CD14-positive monocyte (primary cell): ENCODE measurements at regions not wholly inside any gene's neighbourhood (a gene's known extent, or its start where the extent isn't known, plus 50 kb on each side); places are given as distances from the start of the nearest gene placed in this dataset.
A peak's percentile ranks its signal among the peaks of the same experiment; 100 is the strongest.

ENCODE experiments used
- DNase-seq, 3 donors: peaks; one replicate each; pipeline ENCODE4 v3.0.0-alpha.2; 2011 to 2022
- H2AFZ ChIP-seq: 2 replicates; pipeline ENCODE4 v1.6.0; 2012; ENCODE audit warnings: mild to moderate bottlenecking, low read depth, low read length, inconsistent platforms; ENCODE audit not compliant: insufficient read depth, poor library complexity, severe bottlenecking
- H3K27ac ChIP-seq, 2 donors: 1 replicate in 1 of 2; 2 replicates in 1 of 2; pipeline ENCODE4 v1.5.1; 2012 to 2013; ENCODE audit warnings: low read length in 2 of 2, control low read depth in 1 of 2, inconsistent platforms in 1 of 2, low read depth in 1 of 2, mild to moderate bottlenecking in 1 of 2
- H3K27me3 ChIP-seq, 2 donors: one replicate each; pipeline versions ENCODE4 v1.6.0 to v1.6.1; 2011 to 2013; ENCODE audit warnings: low read length in 2 of 2; ENCODE audit not compliant: control insufficient read depth in 2 of 2, insufficient read depth in 2 of 2
- H3K36me3 ChIP-seq, 2 donors: replicated peaks in 1 of 2; 1 replicate in 1 of 2; 2 replicates in 1 of 2; pipeline versions ENCODE4 v1.5.1 to v1.6.1; 2012 to 2013; ENCODE audit warnings: low read length in 2 of 2, control low read depth in 1 of 2, inconsistent platforms in 1 of 2, mild to moderate bottlenecking in 1 of 2; ENCODE audit not compliant: insufficient read depth in 2 of 2, control insufficient read depth in 1 of 2
- H3K4me1 ChIP-seq, 2 donors: 1 replicate in 1 of 2; 2 replicates in 1 of 2; pipeline versions ENCODE4 v1.5.1 to v1.6.1; 2012 to 2013; ENCODE audit warnings: low read length in 2 of 2, control low read depth in 1 of 2, inconsistent platforms in 1 of 2, mild to moderate bottlenecking in 1 of 2, moderate library complexity in 1 of 2; ENCODE audit not compliant: insufficient read depth in 2 of 2, control insufficient read depth in 1 of 2
- H3K4me2 ChIP-seq: replicated peaks from 2 replicates; pipeline ENCODE3; 2012; ENCODE audit warnings: low read length, moderate library complexity, mild to moderate bottlenecking; ENCODE audit not compliant: poor library complexity, severe bottlenecking; ENCODE audit errors: extremely low read depth
- H3K4me3 ChIP-seq, 3 experiments: fragments of 200-600 bp in 1 of 3; sonication (generic) in 1 of 3; replicated peaks in 1 of 3; 1 replicate in 2 of 3; 2 replicates in 1 of 3; pipeline ENCODE4 v1.5.1; 2011 to 2013; ENCODE audit warnings: low read length in 3 of 3, mild to moderate bottlenecking in 3 of 3, control low read depth in 2 of 3, low read depth in 2 of 3, inconsistent platforms in 1 of 3, moderate library complexity in 1 of 3
- H3K79me2 ChIP-seq: 2 replicates; pipeline ENCODE4 v1.6.0; 2012; ENCODE audit warnings: mild to moderate bottlenecking, control low read depth, inconsistent platforms, low read length, moderate library complexity; ENCODE audit not compliant: insufficient read depth
- H3K9ac ChIP-seq: 2 replicates; pipeline ENCODE4 v1.6.0; 2017; ENCODE audit warnings: low read length, mild to moderate bottlenecking; ENCODE audit not compliant: insufficient read depth, poor library complexity, severe bottlenecking
- H3K9me3 ChIP-seq, 2 donors: replicated peaks in 1 of 2; 1 replicate in 1 of 2; 2 replicates in 1 of 2; pipeline versions ENCODE4 v1.5.1 to v1.6.1; 2012 to 2013; ENCODE audit warnings: low read length in 2 of 2, control low read depth in 1 of 2; ENCODE audit not compliant: control insufficient read depth in 1 of 2, insufficient read depth in 1 of 2
- H4K20me1 ChIP-seq: 2 replicates; pipeline ENCODE4 v1.6.0; 2012; ENCODE audit warnings: mild to moderate bottlenecking, low read length, control low read depth, moderate library complexity; ENCODE audit not compliant: insufficient read depth
- H3K27ac Mint-ChIP-seq, 7 donors: one replicate each; pipeline ENCODE4 v1.8.0; 2020; ENCODE audit warnings: mild to moderate bottlenecking in 7 of 7, mixed read lengths in 7 of 7, moderate library complexity in 6 of 7, inconsistent platforms in 2 of 7
- H3K27me3 Mint-ChIP-seq, 3 donors: one replicate each; pipeline ENCODE4 v1.8.0; 2021 to 2022; ENCODE audit warnings: low read depth in 3 of 3, mild to moderate bottlenecking in 3 of 3, mixed read lengths in 3 of 3, moderate library complexity in 3 of 3, inconsistent platforms in 1 of 3
- H3K36me3 Mint-ChIP-seq, 2 donors: one replicate each; pipeline ENCODE4 v1.8.0; 2020; ENCODE audit warnings: mixed read lengths in 2 of 2, inconsistent platforms in 1 of 2, mild to moderate bottlenecking in 1 of 2
- H3K4me1 Mint-ChIP-seq: one replicate; pipeline ENCODE4 v1.8.0; 2020; ENCODE audit warnings: mild to moderate bottlenecking, mixed read lengths
- H3K4me3 Mint-ChIP-seq, 2 donors: one replicate each; pipeline ENCODE4 v1.8.0; 2020; ENCODE audit warnings: mild to moderate bottlenecking in 2 of 2, mixed read lengths in 2 of 2, moderate library complexity in 1 of 2
- H3K9me3 Mint-ChIP-seq, 7 donors: one replicate each; pipeline ENCODE4 v1.8.0; 2020 to 2022; ENCODE audit warnings: mixed read lengths in 7 of 7, mild to moderate bottlenecking in 6 of 7, moderate library complexity in 6 of 7, inconsistent platforms in 2 of 7
- WGBS: methylation state at CpG from one replicate; pipeline ENCODE4 v1.1.5; 2013; ENCODE audit warnings: missing lambda C conversion rate; ENCODE audit not compliant: insufficient coverage; 5-methylcytosine and 5-hydroxymethylcytosine counted together
- intact Hi-C, 2 donors: fragments of 100-400 bp; cut with micrococcal nuclease; formaldehyde crosslinking; loops; one replicate each; pipeline versions ENCODE4 v1.15.0 to v1.15.1; 2023
- TF ChIP-seq, protein P1 (sequence below): fragments of 200-600 bp; IDR thresholded peaks from one replicate; pipeline ENCODE4 v1.8.0; 2022; ENCODE audit warnings: antibody characterized with exemption, mild to moderate bottlenecking

DNA sequence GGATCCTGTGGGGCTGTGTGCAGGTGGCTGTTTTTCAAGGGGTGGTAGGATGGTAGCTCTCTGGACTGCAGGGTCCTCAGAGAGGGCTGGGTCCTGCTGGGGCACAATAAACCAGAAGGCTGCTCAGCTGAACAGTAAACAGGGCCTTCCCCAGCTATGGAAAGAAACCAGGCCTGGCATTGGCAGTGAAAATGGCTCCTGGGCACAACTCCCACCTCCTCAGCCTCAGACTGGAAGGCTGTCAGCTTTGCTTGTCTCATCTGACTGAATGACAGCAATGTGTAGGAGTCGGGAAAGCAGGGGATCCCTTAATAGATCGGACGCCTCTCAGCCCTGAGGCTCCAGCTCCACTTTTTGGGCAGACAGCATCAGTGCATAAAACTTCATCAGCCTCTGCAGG is 59.8 kb upstream of the NLRP1 start:
- Histone ChIP-seq H4K20me1 (no peaks in the 10 kb centered on the region), H3K4me3 (no peak overlapping the region), H3K9ac (no peak overlapping the region), H3K4me2 (no peak overlapping the region), H3K9me3 (no peaks in the 10 kb centered on the region), H2AFZ (no peak overlapping the region), H3K27me3 (no peaks in the 10 kb centered on the region), H3K4me1 (no peaks in the 10 kb centered on the region), H3K27ac (no peak overlapping the region), H3K79me2 (no peaks in the 10 kb centered on the region), H3K36me3 (no peaks in the 10 kb centered on the region)
- H3K27ac Mint-ChIP-seq: peak overlapping the region in 1 of 7 donors; percentile 16
- H3K4me1 Mint-ChIP-seq: no peaks in the 10 kb centered on the region
- no peak overlapping the region for H3K4me3 Mint-ChIP-seq
- intact Hi-C loops: no loop called here
- peaks cover 10 to 25% (median 25%) of the 10 kb centered on the region in 3 donors for H3K27me3 Mint-ChIP-seq
- WGBS: 100% methylated on average over 2 of the region's 3 CpGs
- DNase-seq: no peak
- H3K9me3 Mint-ChIP-seq: peaks cover 0 to 2% (median 0%) of the 10 kb centered on the region in 7 donors
- no peaks in the 10 kb centered on the region for H3K36me3 Mint-ChIP-seq
- TF ChIP-seq, protein P1, sequence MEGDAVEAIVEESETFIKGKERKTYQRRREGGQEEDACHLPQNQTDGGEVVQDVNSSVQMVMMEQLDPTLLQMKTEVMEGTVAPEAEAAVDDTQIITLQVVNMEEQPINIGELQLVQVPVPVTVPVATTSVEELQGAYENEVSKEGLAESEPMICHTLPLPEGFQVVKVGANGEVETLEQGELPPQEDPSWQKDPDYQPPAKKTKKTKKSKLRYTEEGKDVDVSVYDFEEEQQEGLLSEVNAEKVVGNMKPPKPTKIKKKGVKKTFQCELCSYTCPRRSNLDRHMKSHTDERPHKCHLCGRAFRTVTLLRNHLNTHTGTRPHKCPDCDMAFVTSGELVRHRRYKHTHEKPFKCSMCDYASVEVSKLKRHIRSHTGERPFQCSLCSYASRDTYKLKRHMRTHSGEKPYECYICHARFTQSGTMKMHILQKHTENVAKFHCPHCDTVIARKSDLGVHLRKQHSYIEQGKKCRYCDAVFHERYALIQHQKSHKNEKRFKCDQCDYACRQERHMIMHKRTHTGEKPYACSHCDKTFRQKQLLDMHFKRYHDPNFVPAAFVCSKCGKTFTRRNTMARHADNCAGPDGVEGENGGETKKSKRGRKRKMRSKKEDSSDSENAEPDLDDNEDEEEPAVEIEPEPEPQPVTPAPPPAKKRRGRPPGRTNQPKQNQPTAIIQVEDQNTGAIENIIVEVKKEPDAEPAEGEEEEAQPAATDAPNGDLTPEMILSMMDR: no peak

DNA sequence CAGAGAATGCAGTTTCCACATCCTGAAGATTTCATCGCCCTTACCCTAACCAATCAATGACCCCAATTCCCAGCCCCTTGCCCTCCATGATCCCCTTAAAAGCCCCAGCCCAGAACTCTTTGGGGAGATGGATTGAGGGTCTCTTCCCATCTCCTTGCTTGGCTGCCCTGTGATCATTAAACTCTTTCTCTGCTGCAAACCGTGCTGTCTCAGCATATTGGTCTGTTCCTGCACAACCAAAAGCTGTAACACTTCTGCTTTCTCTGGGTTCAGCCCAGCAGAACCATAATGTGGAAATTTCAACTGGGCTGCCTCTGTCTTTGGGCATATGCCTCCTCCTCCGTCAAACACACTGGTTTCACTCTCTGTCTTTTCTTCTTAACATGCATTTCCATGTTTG is 67.0 kb upstream of the NLRP1 start:
- WGBS: 81% methylated on average over 2 of the region's 3 CpGs
- Histone ChIP-seq H4K20me1 (no peaks in the 10 kb centered on the region), H3K27ac (no peak overlapping the region), H3K9ac (no peak overlapping the region), H3K4me2 (no peak overlapping the region), H3K36me3 (no peaks in the 10 kb centered on the region), H2AFZ (no peak overlapping the region), H3K9me3 (peaks cover 15 to 20% of the 10 kb centered on the region in 2 donors), H3K79me2 (no peaks in the 10 kb centered on the region), H3K4me3 (no peak overlapping the region), H3K27me3 (no peaks in the 10 kb centered on the region), H3K4me1 (no peaks in the 10 kb centered on the region)
- Mint-ChIP-seq H3K4me3 (no peak overlapping the region), H3K27me3 (peaks cover 6 to 21% (median 17%) of the 10 kb centered on the region in 3 donors), H3K4me1 (no peaks in the 10 kb centered on the region), H3K36me3 (no peaks in the 10 kb centered on the region), H3K9me3 (peaks cover 20 to 30% (median 25%) of the 10 kb centered on the region in 7 donors), H3K27ac (no peak overlapping the region)
- intact Hi-C loops: no loop called here
- no peak for DNase-seq
- TF ChIP-seq, protein P1: no peak
